ENCODE measurements at regions not wholly inside any gene's neighbourhood (a gene's known extent, or its start where the extent isn't known, plus 50 kb on each side); places are given as distances from the start of the nearest gene placed in this dataset.

DNA sequence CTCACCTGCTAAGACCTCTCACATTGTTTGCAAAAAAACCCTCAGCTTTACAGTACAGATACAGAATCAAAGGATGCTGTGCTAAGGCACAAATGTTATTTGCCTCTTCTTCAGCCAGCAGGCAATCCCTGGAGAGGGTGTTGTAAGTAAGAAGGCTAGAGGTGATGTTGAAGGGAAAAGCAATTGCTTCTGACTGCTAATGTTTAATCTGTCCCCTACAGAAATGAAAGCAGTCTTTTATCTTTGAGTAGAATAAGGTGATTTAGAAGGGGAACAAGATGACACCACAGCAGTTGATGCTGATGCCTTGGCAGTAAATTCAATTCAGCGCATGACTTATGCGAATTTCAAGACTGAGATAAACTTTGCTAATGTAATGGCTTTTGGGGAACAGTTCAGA, 1064.8 kb upstream of the IGFBP7 start:
- H3K9me3 ChIP-seq (ENCODE audit: control insufficient read depth in 2 of 2, insufficient read depth in 1 of 2, low read depth in 1 of 2, low read length in 1 of 2) = no peaks in the 10 kb centered on the region
- H3K4me1 ChIP-seq (ENCODE audit: control insufficient read depth in 2 of 2, insufficient read depth in 2 of 2, low read length in 1 of 2) = no peaks in the 10 kb centered on the region
- no peaks in the 10 kb centered on the region for H3K36me3 ChIP-seq (ENCODE audit: control insufficient read depth in 2 of 2, insufficient read depth in 2 of 2, low read length in 1 of 2)
- no peaks in the 10 kb centered on the region for H3K27me3 ChIP-seq (ENCODE audit: control insufficient read depth in 1 of 2, insufficient read depth in 2 of 2, low read length in 2 of 2)
- 84 to 89% methylated on average over 2 of the region's 2 CpGs for WGBS, 2 donors
- H3K27ac ChIP-seq (ENCODE audit: low read depth in 2 of 2, low read length in 1 of 2) = no peak overlapping the region
- no peak overlapping the region for H3K4me3 ChIP-seq (ENCODE audit: low read depth in 1 of 2, low read length in 2 of 2)

DNA sequence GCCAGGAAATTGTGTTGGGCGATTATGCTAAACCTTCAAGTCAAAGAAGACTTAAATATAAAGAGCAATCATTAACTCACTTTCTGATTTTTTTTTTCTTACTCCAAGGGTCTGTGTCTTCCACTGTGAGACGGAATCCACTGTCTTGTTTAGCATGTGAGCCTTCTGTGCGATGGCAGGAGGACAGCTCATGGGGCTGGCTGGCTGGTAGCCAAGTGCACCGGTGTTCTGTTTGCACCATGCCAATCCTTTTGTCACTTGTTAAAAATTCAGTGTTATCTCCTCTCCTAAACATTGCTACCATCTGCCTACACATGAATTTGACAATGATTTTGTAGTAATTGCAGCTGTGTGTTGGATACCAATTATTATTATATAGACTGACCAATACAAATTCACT, 1056.3 kb upstream of the IGFBP7 start:
- no peak overlapping the region for H3K4me3 ChIP-seq (ENCODE audit: low read depth in 1 of 2, low read length in 2 of 2)
- no peaks in the 10 kb centered on the region for H3K9me3 ChIP-seq (ENCODE audit: control insufficient read depth in 2 of 2, insufficient read depth in 1 of 2, low read depth in 1 of 2, low read length in 1 of 2)
- 64 to 75% methylated on average over 4 of the region's 4 CpGs for WGBS, 2 donors
- no peaks in the 10 kb centered on the region for H3K36me3 ChIP-seq (ENCODE audit: control insufficient read depth in 2 of 2, insufficient read depth in 2 of 2, low read length in 1 of 2)
- no peak overlapping the region for H3K27ac ChIP-seq (ENCODE audit: low read depth in 2 of 2, low read length in 1 of 2)
- H3K27me3 ChIP-seq (ENCODE audit: control insufficient read depth in 1 of 2, insufficient read depth in 2 of 2, low read length in 2 of 2) = no peaks in the 10 kb centered on the region
- H3K4me1 ChIP-seq (ENCODE audit: control insufficient read depth in 2 of 2, insufficient read depth in 2 of 2, low read length in 1 of 2) = no peaks in the 10 kb centered on the region

DNA sequence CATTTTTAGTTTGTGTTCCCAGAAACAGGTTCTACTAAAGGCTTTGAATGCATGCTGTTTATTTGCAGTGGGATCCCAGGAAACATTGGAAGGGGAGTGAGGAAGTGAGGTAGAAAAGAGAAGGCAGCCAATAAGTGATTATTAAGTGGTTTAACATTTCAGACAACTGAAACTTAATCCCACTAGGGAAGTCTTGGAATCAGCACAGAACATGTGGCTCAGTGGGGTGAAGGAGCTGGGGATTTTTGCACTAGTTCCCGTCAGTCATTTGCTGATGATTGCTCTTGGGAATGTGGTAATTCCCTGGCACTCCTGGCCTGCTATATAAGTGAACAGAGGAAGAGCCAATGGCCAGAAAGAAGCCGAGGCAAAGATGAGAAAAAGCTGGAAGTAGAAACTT, 1053.0 kb upstream of the IGFBP7 start:
- H3K4me1 ChIP-seq (ENCODE audit: control insufficient read depth in 2 of 2, insufficient read depth in 2 of 2, low read length in 1 of 2) = no peaks in the 10 kb centered on the region
- 25 to 28% methylated on average over 2 of the region's 2 CpGs for WGBS, 2 donors
- no peaks in the 10 kb centered on the region for H3K9me3 ChIP-seq (ENCODE audit: control insufficient read depth in 2 of 2, insufficient read depth in 1 of 2, low read depth in 1 of 2, low read length in 1 of 2)
- H3K27ac ChIP-seq (ENCODE audit: low read depth in 2 of 2, low read length in 1 of 2) = no peak overlapping the region
- no peak overlapping the region for H3K4me3 ChIP-seq (ENCODE audit: low read depth in 1 of 2, low read length in 2 of 2)
- no peaks in the 10 kb centered on the region for H3K36me3 ChIP-seq (ENCODE audit: control insufficient read depth in 2 of 2, insufficient read depth in 2 of 2, low read length in 1 of 2)
- no peaks in the 10 kb centered on the region for H3K27me3 ChIP-seq (ENCODE audit: control insufficient read depth in 1 of 2, insufficient read depth in 2 of 2, low read length in 2 of 2)

DNA sequence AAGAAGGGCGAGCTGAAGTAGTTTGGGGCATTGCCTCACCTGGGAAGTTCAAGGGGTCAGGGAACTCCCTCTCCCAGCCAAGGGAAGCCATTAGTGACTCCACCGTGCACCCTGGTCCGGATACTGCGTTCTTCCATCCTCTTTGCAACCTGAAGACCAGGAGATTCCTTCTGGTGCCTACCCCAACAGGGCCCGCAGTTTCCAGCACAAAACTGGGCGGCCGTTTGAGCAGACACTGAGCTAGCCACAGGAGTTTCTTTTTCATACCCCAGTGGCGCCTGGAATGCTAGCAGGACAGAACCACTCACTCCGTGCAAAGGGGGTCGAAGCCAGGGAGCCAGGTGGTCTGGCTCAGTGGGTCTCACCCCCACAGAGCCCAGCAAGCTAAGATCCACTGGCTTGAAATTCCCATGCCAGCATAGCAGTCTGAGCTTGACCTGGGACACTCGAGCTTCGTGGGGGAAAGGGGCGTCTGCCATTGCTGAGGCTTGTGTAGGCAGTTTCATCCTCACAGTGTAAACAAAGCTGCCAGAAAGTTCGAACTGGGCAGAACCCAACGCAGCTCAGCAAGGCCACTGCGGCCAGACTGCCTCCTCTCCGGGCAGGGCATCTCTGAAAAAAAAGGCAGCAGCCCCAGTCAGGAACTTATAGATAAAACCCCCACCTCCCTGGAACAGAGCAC, 1039.4 kb upstream of the IGFBP7 start:
- Histone ChIP-seq H3K4me3 (ENCODE audit: low read depth in 1 of 2, low read length in 2 of 2) (no peak overlapping the region), H3K27me3 (ENCODE audit: control insufficient read depth in 1 of 2, insufficient read depth in 2 of 2, low read length in 2 of 2) (no peaks in the 10 kb centered on the region), H3K36me3 (ENCODE audit: control insufficient read depth in 2 of 2, insufficient read depth in 2 of 2, low read length in 1 of 2) (no peaks in the 10 kb centered on the region), H3K4me1 (ENCODE audit: control insufficient read depth in 2 of 2, insufficient read depth in 2 of 2, low read length in 1 of 2) (no peaks in the 10 kb centered on the region), H3K9me3 (ENCODE audit: control insufficient read depth in 2 of 2, insufficient read depth in 1 of 2, low read depth in 1 of 2, low read length in 1 of 2) (peaks cover 0 to 3% of the 10 kb centered on the region in 2 donors), H3K27ac (ENCODE audit: low read depth in 2 of 2, low read length in 1 of 2) (no peak overlapping the region)
- 84 to 87% methylated on average over 17 of the region's 17 CpGs for WGBS, 2 donors

DNA sequence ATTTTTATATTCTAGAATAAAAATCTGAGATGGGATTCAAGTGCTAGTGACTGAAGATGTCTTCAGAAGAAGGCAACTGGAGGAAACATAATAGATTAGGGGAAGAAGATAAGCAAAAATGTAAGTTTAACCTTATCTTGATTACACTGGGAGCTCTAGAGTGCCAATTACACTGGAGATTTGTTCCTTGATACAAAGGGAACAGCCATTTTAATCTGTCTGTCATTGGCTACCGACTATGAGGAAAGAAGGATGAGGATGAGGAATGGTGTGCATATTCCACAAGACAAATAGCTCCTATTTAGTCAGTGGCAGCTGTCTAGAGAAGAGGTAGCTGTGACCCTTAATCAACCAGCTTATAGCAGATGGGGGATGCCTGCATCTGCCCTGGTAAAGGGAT, 1034.5 kb upstream of the IGFBP7 start:
- Histone ChIP-seq H3K9me3 (ENCODE audit: control insufficient read depth in 2 of 2, insufficient read depth in 1 of 2, low read depth in 1 of 2, low read length in 1 of 2) (no peaks in the 10 kb centered on the region), H3K36me3 (ENCODE audit: control insufficient read depth in 2 of 2, insufficient read depth in 2 of 2, low read length in 1 of 2) (no peaks in the 10 kb centered on the region), H3K27ac (ENCODE audit: low read depth in 2 of 2, low read length in 1 of 2) (no peak overlapping the region), H3K27me3 (ENCODE audit: control insufficient read depth in 1 of 2, insufficient read depth in 2 of 2, low read length in 2 of 2) (no peaks in the 10 kb centered on the region), H3K4me1 (ENCODE audit: control insufficient read depth in 2 of 2, insufficient read depth in 2 of 2, low read length in 1 of 2) (no peaks in the 10 kb centered on the region), H3K4me3 (ENCODE audit: low read depth in 1 of 2, low read length in 2 of 2) (no peak overlapping the region)
- 60 to 66% methylated on average over 1 of the region's 1 CpG for WGBS, 2 donors

DNA sequence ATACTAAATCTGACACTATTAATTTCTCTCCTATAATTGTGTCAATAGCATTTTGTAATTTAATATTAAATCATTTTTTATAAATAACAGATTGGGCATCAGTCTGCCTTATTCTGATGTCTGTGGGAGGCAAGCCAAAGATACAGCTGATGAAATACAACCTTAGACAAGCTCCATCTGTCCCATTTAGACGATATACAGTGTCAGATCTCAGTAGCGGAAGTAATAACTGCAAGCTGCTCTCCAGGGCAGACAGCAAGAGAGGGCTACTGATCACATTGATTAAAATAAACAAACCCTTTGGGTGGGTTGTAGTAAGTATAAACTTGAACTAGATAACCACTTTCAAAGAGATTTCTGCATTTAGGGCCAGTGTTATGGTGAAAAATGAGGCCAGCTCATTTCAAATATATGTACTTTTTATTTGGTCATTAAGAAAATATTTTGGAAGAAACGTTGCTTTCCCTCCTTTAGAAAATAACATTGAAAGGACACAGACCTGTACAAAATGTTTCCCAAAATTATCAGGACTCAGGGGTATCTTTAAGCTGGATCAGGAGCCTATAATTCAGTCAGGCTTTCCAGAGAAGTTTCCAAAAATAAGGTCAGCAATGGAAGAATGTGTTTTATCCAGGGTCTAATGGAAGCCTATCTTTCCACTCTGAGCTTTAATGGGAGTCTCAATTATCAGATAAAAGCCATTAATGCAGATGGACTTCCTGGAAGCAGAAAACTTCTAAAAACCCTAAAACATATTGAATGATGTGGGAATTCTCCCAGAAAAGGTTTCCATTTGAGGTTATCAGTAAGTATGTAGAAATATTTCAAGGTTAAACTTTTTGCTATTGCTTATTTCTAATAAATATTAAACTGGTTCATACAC, 1028.8 kb upstream of the IGFBP7 start:
- no peaks in the 10 kb centered on the region for H3K4me1 ChIP-seq (ENCODE audit: control insufficient read depth in 2 of 2, insufficient read depth in 2 of 2, low read length in 1 of 2)
- H3K27me3 ChIP-seq (ENCODE audit: control insufficient read depth in 1 of 2, insufficient read depth in 2 of 2, low read length in 2 of 2) = no peaks in the 10 kb centered on the region
- 43 to 60% methylated on average over 3 of the region's 3 CpGs for WGBS, 2 donors
- no peaks in the 10 kb centered on the region for H3K9me3 ChIP-seq (ENCODE audit: control insufficient read depth in 2 of 2, insufficient read depth in 1 of 2, low read depth in 1 of 2, low read length in 1 of 2)
- no peak overlapping the region for H3K27ac ChIP-seq (ENCODE audit: low read depth in 2 of 2, low read length in 1 of 2)
- no peaks in the 10 kb centered on the region for H3K36me3 ChIP-seq (ENCODE audit: control insufficient read depth in 2 of 2, insufficient read depth in 2 of 2, low read length in 1 of 2)
- H3K4me3 ChIP-seq (ENCODE audit: low read depth in 1 of 2, low read length in 2 of 2) = no peak overlapping the region

DNA sequence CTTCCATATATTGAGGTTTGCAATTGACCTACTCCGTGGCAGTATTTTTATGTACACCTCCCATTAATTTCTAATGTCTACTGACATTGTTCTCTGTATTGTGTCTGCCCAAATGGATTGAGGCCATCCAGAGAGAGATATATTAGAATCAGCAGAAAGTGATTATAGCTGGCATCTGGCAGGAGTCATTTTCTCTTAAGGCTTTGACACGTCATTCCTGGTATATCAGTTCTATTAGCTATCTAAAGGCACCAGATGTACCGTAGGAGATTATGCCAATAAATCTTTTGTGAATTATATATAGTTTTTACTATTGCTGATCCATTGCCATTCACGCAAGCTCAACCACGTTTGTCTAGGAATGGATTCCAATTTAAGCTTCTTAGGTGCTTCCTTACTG, 1026.4 kb upstream of the IGFBP7 start:
- Histone ChIP-seq H3K4me3 (ENCODE audit: low read depth in 1 of 2, low read length in 2 of 2) (no peak overlapping the region), H3K4me1 (ENCODE audit: control insufficient read depth in 2 of 2, insufficient read depth in 2 of 2, low read length in 1 of 2) (no peaks in the 10 kb centered on the region), H3K36me3 (ENCODE audit: control insufficient read depth in 2 of 2, insufficient read depth in 2 of 2, low read length in 1 of 2) (no peaks in the 10 kb centered on the region), H3K27me3 (ENCODE audit: control insufficient read depth in 1 of 2, insufficient read depth in 2 of 2, low read length in 2 of 2) (no peaks in the 10 kb centered on the region), H3K27ac (ENCODE audit: low read depth in 2 of 2, low read length in 1 of 2) (no peak overlapping the region), H3K9me3 (ENCODE audit: control insufficient read depth in 2 of 2, insufficient read depth in 1 of 2, low read depth in 1 of 2, low read length in 1 of 2) (no peaks in the 10 kb centered on the region)
- WGBS, 2 donors = 68 to 74% methylated on average over 5 of the region's 5 CpGs

DNA sequence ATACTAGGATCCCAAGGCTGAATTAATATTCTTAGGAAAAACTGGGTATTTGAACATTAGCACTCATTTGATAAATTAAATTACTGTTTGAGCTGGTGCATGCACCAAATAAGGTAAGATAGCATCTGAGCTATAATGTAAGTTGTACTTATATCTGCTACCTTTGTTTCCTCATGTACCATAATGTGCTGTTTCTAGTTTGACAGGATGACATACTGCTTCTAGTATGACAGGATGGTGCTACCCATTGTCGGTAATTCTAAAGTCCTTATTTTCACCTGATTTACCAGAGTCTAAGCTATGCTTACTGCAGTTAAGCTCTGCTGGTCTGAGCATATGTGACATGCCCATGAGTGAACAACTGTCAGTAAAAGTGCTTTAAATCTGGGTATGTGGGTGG, 1017.5 kb upstream of the IGFBP7 start:
- Histone ChIP-seq H3K4me3 (ENCODE audit: low read depth in 1 of 2, low read length in 2 of 2) (no peak overlapping the region), H3K9me3 (ENCODE audit: control insufficient read depth in 2 of 2, insufficient read depth in 1 of 2, low read depth in 1 of 2, low read length in 1 of 2) (peaks cover 0 to 3% of the 10 kb centered on the region in 2 donors), H3K36me3 (ENCODE audit: control insufficient read depth in 2 of 2, insufficient read depth in 2 of 2, low read length in 1 of 2) (no peaks in the 10 kb centered on the region), H3K4me1 (ENCODE audit: control insufficient read depth in 2 of 2, insufficient read depth in 2 of 2, low read length in 1 of 2) (no peaks in the 10 kb centered on the region), H3K27me3 (ENCODE audit: control insufficient read depth in 1 of 2, insufficient read depth in 2 of 2, low read length in 2 of 2) (no peaks in the 10 kb centered on the region), H3K27ac (ENCODE audit: low read depth in 2 of 2, low read length in 1 of 2) (no peak overlapping the region)
- WGBS, 2 donors = 80 to 92% methylated on average over 1 of the region's 1 CpG

DNA sequence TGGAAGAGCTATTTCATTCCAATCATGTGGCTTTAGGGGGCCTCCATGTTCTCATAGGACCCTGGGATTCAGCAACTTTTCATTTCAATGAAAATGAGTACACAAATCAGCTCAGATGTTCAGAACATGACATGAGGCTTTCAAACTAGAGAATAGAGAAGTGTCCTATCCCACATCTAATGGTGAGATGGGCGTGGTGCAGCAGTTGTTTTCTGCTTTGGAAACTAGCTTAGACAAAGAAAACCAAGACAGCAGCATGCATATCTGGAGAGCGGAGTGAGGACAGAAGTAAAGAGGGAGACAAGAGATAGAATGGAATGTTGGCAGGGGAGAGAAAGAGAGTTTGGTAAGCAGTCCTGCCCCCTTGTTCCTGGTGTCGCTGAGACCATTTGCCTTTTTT, 1009.1 kb upstream of the IGFBP7 start:
- H3K4me1 ChIP-seq (ENCODE audit: control insufficient read depth in 2 of 2, insufficient read depth in 2 of 2, low read length in 1 of 2) = no peaks in the 10 kb centered on the region
- WGBS, 2 donors = 84 to 85% methylated on average over 3 of the region's 3 CpGs
- H3K4me3 ChIP-seq (ENCODE audit: low read depth in 1 of 2, low read length in 2 of 2) = no peak overlapping the region
- H3K36me3 ChIP-seq (ENCODE audit: control insufficient read depth in 2 of 2, insufficient read depth in 2 of 2, low read length in 1 of 2) = no peaks in the 10 kb centered on the region
- H3K27ac ChIP-seq (ENCODE audit: low read depth in 2 of 2, low read length in 1 of 2) = no peak overlapping the region
- no peaks in the 10 kb centered on the region for H3K27me3 ChIP-seq (ENCODE audit: control insufficient read depth in 1 of 2, insufficient read depth in 2 of 2, low read length in 2 of 2)
- no peaks in the 10 kb centered on the region for H3K9me3 ChIP-seq (ENCODE audit: control insufficient read depth in 2 of 2, insufficient read depth in 1 of 2, low read depth in 1 of 2, low read length in 1 of 2)

DNA sequence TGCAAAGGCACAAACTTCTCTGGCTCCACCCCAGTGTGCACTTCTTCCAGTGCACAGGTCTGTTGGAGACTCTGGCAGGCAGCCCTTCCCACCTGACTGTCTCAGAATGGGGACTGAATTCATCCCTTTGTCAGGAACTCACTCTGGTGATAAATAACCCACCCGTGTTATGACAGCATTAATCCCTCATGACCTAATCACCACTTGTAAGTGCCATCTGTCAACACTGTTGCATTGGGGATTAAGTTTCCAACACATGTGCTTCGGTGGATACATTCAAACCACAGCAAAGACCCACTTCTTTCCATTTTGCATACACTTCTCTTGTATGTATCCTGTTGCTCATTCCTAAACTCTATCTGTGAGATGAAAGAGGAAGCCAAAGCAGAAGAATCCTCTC, 1002.9 kb upstream of the IGFBP7 start:
- Histone ChIP-seq H3K27me3 (ENCODE audit: control insufficient read depth in 1 of 2, insufficient read depth in 2 of 2, low read length in 2 of 2) (no peaks in the 10 kb centered on the region), H3K36me3 (ENCODE audit: control insufficient read depth in 2 of 2, insufficient read depth in 2 of 2, low read length in 1 of 2) (no peaks in the 10 kb centered on the region), H3K27ac (ENCODE audit: low read depth in 2 of 2, low read length in 1 of 2) (no peak overlapping the region), H3K4me3 (ENCODE audit: low read depth in 1 of 2, low read length in 2 of 2) (no peak overlapping the region), H3K9me3 (ENCODE audit: control insufficient read depth in 2 of 2, insufficient read depth in 1 of 2, low read depth in 1 of 2, low read length in 1 of 2) (no peaks in the 10 kb centered on the region), H3K4me1 (ENCODE audit: control insufficient read depth in 2 of 2, insufficient read depth in 2 of 2, low read length in 1 of 2) (no peaks in the 10 kb centered on the region)
- WGBS, 2 donors = 21 to 28% methylated on average over 2 of the region's 2 CpGs

Measured in esophagus (tissue), 2 donors.